Activated CD4-positive, CD25-positive, alpha-beta regulatory T cell treated with anti-CD3 and anti-CD28 coated beads, Interleukin-2, amount 50 U/mL, for 24 hours (primary cell): ENCODE measurements at regions not wholly inside any gene's neighbourhood (a gene's known extent, or its start where the extent isn't known, plus 50 kb on each side); places are given as distances from the start of the nearest gene placed in this dataset.

Experiments used
- ATAC-seq, 2 donors: fragments of 150-1000 bp; cut with Tn5 transposase; one replicate each; pipeline ENCODE4 v1.10.0; 2021; ENCODE audit warnings: mild to moderate bottlenecking in 1 of 2, moderate library complexity in 1 of 2

- ATAC-seq: no peak
Measured at GRCh38 chr7:108711611-108712010, 141.9 kb downstream of the DNAJB9 start.

DNA sequence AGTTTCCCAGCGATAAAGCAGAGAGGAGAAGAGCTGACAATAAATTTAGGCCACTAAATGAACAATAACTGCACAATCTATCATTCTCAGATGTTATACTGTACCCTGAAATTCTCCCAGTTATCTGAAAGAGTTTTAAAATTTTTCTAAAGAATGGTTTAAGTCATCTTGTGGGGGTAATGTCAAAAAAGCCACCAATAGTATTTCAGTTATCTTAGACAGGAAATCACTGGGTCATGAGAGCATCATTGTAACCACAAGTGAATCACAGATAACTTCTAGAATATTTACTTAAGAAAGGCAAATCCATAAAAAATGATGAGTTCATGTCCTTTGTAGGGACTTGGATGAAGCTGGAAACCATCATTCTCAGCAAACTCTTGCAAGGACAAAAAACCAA lies 147.1 kb downstream of the DNAJB9 start:
- no peak for ATAC-seq

DNA sequence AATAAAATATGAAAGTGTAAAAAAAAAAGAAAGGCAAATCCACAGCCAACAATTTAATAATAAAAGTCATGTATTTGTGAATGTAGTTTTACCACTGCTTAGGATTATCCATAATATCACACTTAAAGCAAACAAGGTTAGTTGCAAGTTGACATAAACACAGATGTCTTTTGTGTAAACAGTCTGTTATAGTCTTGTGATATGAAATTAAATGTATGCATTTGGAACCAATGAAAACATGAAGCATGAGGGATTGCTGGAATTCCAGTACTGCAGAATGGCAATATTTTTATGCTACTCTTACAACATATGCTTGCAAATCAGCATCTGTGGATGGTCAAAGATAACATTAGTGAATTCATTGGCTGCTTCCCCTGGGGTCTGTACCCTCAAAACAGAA lies 148.1 kb downstream of the DNAJB9 start:
- no peak for ATAC-seq

DNA sequence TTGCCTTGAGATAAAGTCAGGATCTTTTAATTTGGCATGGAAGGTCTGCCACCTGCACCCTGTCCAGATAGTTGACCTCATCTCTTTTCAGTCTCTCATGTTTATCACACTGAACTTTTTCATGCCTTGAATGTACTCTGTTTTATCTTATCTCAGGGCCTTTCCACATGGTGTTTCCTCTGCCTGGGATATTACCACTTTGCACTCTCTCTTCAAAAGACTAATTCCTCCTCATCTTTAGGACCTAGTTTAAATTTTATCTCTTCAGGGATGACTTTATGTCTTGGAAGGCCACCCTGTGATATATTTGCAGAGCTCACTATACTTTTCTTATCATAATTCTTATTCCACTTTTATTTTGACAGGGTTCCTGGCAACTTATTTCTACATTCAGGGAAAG lies 150.0 kb downstream of the DNAJB9 start:
- ATAC-seq: no peak

GRCh38 chr7:108722561-108722960 lies 152.9 kb downstream of the DNAJB9 start:
- no peak for ATAC-seq

GRCh38 chr7:108723381-108723814 lies 153.7 kb downstream of the DNAJB9 start:
- ATAC-seq: no peak

DNA sequence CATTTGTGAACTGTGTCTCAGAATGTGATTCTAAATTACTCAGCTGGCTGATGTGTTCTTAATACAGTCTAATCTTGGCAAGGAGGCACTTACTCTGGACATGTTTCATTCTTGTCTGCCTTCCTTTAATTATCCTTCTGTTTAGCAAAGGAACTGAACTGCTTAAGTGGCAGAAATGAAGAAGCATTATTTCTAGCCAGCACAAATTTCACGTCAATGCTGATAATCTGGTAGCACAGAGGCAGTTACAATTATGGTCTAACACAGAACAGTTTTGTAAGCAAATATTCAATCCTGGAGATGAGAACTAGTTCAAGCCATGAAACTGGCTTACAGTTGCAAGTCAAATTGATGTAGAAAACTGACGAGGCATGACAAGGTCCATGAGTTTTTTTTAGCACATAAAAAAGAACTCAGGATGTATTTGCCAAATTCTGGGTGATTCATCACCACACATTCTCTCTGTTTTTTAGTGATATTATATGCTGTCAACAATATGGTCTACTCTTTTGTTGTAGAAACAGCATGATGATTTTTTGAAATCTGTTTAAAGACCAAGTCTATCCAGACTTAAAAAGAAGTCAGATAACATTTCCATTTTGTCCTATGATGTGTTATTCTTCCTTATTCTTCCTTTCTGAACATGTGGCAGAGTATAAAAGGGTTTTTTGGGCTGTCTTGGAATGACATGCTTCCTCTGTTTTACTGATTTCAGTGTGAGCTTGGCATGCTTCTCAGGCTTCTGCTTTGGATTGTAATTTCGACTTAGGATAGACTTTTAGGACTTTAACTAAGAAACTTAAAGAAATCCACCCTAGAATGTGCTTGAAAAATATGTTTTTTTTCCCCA lies 154.8 kb downstream of the DNAJB9 start:
- ATAC-seq: no peak

GRCh38 chr7:108735814-108736213 lies 166.1 kb downstream of the DNAJB9 start:
- no peak for ATAC-seq

GRCh38 chr7:108736221-108736891 lies 166.7 kb downstream of the DNAJB9 start:
- ATAC-seq: no peak

GRCh38 chr7:108770981-108771745 lies 201.5 kb downstream of the DNAJB9 start:
- ATAC-seq: no peak

- no peak for ATAC-seq
Measured at GRCh38 chr7:108771853-108772252, 202.2 kb downstream of the DNAJB9 start.

GRCh38 chr7:108777966-108778365 lies 208.3 kb downstream of the DNAJB9 start:
- ATAC-seq: no peak

GRCh38 chr7:108789451-108789850 lies 219.8 kb downstream of the DNAJB9 start:
- ATAC-seq: no peak

DNA sequence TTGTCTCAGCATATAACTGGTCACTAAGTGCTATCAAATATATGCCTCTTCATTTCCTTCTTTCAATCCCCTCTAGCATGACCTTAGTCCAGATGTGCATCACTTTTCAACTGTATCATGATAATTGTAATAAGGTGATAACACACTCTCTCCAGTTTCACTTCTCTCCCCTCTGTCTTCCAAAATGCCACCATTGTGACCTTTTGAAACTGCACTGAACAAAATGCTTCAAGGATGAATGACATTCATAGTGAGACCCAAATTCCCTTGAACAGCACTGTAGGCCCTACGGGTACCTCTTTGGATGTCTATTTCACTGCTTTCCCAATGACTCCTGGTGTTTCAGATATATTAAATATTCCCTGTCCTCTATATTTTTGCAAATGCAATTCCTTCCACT lies 224.8 kb downstream of the DNAJB9 start:
- no peak for ATAC-seq

DNA sequence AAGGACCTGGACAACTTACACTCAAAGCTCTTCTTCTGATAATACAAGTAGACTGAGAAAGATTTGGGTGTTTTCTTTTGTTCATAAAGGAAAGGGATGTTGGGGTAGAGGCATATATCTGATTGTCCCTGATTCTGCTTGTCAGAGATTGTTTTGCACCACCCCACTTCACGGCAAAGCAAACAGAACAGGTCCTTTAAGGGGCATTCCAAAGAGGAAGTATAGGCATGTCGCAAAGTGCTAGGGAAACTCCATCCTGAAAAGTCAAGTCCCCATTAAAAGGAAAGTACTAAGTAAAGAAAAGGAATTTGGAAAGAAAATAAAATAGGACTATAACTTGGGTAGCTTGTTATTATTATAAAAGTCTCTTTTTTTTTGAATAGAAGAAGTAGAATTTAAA lies 233.0 kb downstream of the DNAJB9 start:
- ATAC-seq: no peak

GRCh38 chr7:108805808-108806397 lies 236.2 kb downstream of the DNAJB9 start:
- ATAC-seq: no peak

GRCh38 chr7:108808549-108809266 lies 239.0 kb downstream of the DNAJB9 start:
- ATAC-seq: no peak

DNA sequence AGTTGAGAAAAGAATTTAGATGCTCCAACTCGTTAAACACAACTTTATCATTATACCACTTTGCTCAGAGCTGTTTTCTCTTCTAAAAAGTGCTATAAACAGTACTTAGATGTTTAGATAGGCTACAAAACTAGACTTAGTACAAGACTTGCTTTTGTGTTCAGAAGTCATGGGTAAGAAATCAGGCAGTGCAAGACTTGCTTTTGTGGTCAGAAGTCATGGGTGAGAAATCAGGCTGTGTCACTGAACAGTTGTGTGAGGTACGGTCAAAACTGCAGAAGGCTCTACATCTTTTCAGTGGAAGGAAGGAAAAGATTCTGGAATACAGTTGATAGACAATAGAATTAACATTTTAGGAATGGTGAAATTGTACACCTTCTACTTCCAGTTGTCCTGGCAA lies 239.7 kb downstream of the DNAJB9 start:
- ATAC-seq: no peak

GRCh38 chr7:108810756-108811385 lies 241.2 kb downstream of the DNAJB9 start:
- ATAC-seq: no peak

DNA sequence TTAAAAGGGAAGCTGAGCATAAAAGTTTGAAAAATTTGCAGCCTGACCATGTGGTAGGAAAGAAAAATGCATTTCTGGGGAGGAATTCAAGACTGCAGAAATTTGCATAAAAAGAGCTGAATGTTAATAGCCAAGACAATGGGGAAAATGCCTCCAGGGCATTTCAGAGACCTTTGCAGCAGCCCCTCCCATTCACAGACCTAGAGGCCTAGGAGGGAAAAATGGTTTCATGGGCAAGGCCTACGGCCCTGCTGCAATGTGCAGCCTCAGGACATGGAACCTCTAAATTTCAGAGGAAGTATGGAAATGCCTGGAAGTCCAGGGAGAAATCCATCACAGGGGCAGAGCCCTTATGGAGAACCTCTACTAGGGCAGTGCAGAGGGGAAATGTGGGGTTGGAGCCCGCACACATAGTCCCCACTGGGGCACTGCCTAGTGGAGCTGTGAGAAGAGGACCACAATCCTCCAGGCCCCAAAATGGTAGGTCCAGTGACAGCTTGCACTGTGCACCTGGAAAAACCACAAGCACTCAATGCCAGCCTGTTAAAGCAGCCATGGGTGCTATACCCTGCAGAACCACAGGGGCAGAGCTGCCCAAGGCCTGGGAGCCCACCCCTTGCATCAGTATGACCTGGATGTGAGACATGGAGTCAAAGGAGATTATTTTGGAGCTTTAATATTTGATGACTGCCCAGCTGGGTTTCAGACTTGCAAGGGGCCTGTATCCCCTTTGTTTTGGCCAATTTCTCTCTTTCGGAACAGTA lies 243.8 kb downstream of the DNAJB9 start:
- ATAC-seq: no peak

GRCh38 chr7:108815815-108816214 lies 246.1 kb downstream of the DNAJB9 start:
- no peak for ATAC-seq
